LHCN-M2 (cell line): ENCODE measurements at regions not wholly inside any gene's neighbourhood (a gene's known extent, or its start where the extent isn't known, plus 50 kb on each side); places are given as distances from the start of the nearest gene placed in this dataset.
"Not testable (repeated sequence)": the region's sequence is repeated elsewhere in the genome, so short reads cannot be mapped to it uniquely, and the experiment has no call there.

Experiments used
- DNase-seq: peaks from one replicate; pipeline ENCODE4 v3.0.0-alpha.2; 2012; ENCODE audit warnings: low read depth

DNA sequence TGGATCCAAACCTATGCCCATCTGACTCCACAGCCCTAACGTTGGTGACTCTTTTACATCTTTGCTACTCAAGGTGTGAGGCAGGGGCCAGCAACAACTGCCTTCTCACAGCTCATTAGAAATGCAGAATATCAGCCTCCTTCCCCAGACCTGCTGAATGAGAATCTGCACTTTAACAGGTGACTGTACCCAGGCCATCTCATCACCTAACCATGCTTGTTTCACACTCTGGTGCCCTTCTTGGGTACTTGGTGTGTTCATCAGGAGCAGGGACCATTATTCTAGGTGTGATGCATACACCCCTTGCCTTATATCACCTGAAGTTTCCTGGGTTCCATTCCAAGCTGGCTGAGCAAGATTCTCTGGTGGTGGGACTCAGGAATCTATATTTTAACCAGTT, 196.3 kb upstream of the LMCD1 start:
- DNase-seq = no peak

DNA sequence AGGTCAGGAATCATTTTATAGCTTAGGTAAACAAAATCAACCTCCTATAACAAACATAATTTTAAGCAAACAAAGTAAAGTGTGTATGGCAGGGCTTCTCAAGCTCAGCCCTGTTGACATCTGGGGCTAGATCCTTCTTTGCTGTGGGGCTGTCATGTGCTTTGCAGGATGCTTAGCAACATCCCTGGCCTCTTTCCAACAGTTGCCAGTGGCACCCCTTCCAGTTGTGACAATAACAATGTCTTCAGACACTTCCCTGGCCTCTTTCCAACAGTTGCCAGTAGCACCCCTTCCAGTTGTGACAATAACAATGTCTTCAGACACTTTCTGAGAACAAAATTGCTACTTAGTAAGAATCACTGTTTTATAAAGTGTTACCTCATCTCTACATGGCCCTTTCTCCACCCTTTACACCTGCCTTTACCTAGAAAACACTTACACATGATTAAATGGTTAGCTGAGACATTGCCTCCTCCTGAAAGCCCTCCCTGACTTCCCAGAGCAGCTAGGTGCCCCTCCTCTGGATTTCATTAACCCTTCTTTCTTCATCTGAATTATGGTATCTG, 194.0 kb upstream of the LMCD1 start:
- peak; percentile 11 for DNase-seq

DNA sequence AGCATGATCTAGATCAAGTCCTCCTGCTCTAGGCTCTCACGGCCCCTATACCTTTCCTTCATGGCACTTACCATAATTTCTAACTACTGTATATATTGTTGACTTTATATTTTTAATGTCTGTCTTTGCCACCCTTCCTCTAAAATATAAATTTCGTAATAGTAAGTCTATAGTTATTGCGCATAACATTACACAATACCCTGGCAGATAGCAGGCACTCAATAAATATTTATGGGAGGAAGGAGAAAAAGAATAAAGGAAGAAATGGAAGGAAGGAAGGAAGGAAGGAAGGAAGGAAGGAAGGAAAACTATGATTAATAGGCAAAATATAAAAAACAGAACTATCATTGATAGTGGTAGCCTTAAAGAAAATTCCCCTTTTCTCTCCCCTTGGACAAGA, 190.3 kb upstream of the LMCD1 start:
- no peak for DNase-seq

DNA sequence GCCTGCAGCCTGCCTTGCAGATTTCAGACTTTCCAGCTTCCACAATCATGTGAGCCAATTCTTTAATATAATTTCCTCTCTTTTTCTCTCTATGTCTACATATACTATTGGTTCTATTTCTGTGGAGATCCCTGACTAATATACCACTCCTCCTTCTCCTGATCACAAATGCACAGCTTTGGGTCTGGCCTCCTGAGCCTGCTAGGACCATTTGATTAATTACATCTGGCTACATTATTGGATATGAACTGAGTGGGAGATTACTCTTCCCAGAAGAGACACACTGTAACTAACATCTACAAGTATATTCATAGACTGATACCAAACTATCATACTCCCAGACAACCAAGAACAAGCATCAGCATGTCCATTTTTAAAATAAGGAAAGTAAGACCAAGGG, 188.9 kb upstream of the LMCD1 start:
- no peak for DNase-seq

DNA sequence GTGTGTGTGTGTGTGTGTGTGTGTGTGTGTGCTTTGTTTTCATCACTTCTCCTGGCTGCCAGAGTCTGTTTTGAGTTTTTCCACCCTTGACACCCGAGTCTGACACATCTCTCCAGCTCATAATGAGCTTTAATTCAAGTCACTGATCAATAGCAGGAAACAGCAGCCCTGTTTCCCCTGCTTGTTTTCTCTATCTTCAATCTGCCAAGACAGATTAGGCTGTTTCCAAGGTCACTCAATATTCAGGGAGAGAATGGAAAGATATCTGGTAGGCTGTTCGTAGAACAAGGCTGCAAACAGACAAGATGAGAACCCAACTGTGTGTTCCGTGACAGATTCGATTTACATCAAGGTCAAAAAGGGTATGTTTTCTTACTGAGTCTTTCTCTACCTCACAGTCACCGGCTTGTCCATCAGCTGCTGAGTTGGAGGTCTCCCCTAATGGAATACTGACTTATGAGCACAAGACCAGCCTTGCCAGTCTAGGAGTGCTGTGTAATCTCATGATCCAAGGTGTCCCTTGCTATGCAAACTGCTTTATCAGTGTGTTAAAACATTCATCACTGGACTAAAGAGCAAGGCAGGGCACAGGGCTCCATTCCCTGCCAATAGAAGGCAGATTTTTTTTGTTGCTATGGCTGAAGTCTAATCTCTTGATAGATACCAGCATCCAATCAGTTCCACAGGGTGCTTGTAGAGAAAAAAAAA, 187.9 kb upstream of the LMCD1 start:
- DNase-seq = no peak

DNA sequence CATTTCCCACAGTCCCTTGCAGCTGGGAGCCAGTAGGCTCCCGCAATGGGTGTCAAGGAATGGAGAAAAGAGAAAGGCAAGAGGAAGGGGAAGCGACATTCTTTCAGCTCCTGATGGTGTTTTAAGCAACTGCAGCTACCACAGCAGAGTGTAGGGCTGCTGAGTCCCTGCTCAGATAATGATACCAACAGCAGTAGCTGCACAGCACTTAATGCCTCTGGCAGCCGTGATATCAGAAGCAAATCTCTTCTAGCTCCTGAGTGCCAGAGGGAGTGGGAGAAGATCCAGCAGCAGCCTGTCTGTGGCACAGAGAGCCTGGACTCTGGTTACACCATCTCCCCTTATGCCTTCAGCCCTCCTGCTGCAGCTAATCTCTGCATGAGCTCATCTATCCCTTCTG, 186.1 kb upstream of the LMCD1 start:
- not testable (repeated sequence) for DNase-seq

DNA sequence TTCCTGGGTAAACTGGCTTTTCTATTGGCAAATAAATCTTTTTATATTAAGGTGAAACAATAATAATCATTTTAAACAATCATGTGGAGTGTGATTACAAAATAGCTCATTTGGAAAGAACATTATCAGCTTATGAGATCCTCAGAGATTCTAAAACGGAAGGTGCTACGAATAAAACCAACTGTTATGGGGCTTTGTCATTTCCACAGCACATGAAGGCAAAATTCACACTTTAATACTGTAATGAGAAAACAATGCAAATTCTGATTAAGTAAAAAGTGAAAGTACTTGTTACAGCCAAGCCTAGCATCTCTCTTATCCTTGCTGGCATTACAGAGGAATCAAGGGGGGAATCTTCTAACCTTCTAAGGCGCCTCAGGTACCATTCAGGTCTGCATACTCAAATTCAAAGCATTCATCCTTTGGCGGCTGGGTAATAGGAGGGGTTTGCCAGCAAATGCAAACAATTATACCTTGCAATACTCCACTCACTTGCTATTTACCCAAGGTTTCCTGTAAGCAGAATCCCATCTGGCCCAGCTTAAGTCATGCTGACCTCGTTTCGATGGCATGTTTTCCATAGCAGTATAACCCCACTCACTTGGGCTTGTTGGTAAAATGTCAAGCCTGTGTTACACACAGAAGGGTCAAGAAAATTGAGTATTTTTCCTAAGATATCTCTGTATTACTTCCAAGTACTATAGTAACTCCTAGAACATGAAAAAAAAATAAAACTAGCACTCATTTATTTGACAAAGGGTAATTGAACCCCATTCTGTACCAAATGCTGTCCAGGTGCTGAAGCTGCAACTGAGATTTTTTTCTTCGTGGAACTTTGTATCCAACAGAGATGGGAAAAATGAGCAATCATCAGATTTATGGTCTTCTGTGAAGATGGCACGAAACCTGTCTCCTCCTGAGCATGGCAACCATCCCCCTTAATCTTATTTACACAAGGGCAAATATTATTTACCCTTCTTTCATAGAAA, 183.7 kb upstream of the LMCD1 start:
- DNase-seq = peak; percentile 51

DNA sequence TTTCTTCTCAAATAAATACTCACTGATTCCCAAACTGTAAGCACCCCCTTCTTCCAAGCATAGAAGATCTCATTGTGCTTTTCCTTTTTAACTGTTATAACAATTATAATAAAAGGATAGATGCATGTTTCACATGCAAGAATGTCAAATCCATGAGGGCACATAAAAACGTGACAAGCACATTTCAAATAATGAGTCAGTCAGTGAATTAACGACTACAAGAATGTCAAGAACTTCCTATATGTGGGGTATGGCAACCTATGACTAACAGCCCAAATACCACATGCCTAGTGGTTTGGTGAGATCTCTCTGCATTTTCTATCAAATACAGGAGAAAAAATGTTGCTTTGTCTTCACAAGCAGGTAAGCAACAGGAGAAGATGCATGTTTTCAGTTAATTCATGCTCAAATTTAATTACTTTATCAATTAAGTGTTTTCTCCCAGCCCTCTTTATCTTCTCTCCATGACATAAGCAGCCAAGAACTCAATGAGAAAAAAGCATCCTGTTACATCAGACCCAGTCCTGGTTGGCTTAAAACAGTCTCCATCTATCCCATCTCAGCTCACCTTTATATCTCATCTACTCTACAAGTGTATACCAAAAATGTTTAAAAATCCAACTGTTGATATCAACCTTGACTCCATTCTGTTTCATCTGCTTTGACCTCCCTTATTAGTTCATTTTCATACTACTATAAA, 181.5 kb upstream of the LMCD1 start:
- peak; percentile 82 for DNase-seq

DNA sequence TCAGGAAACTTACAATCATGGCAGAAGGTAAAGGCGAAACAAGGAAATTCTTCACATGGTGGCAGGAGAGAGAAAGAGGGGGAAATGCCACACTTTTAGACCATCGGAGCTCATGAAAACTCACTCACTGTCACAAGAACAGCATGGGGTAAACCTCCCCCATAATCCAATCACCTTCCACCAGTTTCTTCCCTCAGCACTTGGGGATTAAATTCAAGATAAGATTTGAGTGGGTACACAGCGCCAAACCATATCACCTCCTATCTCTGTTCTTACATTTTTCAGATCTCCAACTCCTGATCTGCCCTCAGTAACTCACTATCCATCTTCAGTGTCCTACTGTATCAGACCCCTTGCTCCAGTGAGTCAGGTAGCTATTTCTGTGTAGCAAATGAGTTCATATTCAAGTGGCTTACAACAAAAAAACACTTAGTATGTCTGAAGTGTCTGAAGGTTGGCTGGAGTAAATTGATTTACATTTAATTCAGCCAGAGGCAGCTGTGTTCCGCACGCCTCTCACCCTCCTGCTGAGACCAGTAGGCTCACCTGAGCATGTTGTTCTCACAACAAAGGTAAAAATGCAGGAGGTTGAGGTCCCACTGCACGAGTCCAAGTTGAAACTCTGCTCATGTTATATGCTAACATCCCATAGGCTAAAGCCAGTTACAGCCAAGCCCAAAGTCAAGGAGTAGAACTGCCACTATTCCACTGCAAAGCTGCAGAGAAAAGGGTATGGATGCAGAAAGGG, 180.7 kb upstream of the LMCD1 start:
- no peak for DNase-seq

DNA sequence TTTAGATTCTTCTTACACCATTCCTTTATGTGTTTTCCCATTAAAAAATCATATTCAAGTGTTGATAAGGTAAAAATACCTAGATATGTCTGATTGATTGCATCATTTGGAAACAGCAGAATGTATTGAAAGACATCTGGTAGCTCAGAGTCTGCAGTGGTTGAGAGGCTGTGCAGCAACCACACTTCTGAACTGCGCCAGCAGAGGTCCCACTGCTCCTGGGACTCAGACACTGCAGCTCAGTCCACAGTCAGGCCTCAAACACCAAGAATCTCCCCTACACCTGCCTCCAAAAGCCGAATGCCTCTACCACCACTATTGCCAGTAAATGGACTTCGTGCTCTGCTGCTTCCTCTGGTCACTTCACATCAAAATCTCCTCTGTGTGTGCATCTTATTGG, 176.9 kb upstream of the LMCD1 start:
- peak; percentile 28 for DNase-seq

DNA sequence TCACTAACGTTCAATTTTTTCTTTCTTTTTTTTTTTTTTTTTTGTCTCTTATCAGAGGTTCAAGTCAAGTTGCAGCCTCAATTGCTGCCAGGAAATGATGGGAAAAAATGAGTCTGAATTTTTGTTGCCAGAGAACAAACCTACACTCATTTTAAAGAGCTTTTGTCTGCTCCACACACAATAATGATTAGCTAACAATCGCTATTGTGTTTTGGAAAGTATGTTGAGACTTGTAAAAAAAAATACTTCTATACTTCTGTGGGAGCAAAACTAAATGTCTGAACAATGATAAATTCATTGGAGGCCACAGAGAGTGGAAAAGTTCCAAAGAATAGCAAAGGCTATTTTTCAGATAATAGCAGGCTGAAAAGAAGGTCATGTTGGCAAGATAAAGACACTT, 176.3 kb upstream of the LMCD1 start:
- DNase-seq = no peak

DNA sequence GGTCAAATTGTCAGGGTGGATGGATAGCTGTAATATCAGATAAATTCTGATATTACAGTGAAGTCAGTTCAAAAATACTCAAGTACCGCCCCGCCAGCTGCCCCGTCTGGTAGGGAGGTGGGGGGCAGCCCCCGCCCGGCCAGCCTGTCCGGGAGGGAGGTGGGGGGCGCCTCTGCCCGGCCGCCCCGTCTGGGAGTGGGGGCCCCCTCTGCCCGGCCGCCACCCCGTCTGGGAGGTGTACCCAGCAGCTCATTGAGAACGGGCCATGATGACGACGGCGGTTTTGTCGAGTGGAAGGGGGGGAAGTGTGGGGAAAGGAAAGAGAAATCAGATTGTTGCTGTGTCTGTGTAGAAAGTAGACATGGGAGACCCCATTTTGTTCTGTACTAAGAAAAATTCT, 175.8 kb upstream of the LMCD1 start:
- DNase-seq = not testable (repeated sequence)

DNA sequence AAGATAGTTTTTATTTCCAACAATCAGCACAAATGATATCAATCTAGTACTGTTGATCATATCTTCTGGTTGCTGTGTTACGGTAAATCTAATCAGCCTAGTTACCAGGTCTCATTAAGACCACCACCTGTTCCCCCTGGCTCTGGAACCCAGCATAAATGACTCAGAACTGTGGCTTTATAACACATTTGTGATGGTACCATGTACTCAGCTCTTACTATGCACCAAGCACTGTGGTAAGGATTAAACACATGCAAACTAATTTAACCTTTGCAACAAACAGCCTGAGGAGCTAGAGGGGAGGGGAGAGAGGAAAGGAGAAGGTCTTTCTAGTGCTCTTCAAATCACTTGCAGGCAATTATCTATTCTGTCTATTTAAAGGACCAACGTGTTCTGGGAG, 173.9 kb upstream of the LMCD1 start:
- DNase-seq = no peak

DNA sequence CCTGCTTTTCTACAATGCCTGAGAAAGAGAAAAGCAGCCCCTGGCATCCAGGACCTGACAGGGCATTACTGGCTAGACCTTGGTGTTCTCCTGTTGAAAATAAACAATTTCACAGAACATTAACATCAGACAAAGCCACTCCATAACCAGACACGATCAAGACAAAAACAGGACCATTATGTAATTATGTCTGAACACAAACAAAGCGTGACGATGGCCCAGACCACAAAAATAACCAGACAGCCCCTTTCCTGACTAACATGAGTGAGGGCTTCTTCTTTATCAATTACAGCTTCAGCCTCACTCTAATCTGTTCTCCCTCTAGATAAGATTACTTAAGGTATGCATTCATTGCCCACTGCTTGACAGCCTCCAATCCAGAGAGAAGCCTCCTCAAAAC, 172.7 kb upstream of the LMCD1 start:
- no peak for DNase-seq

DNA sequence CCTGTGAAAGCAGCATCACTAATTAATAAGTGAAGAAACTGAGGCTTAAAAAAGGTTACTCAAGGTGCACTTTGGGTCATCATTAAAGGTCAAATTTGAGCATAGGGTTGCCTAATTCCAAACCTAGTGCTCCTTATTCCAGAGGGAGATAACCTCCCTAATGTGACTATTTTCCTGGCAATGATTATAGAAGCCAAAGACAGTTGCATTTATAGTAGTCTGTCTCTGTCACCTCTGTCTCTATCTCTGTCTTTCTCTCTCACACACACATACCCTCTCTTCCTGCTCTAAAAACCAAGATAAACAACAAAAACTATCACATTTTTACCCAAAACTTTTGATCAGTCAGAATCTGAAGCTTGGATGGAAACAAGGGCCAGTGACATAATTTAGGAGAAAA, 172.0 kb upstream of the LMCD1 start:
- DNase-seq = no peak

DNA sequence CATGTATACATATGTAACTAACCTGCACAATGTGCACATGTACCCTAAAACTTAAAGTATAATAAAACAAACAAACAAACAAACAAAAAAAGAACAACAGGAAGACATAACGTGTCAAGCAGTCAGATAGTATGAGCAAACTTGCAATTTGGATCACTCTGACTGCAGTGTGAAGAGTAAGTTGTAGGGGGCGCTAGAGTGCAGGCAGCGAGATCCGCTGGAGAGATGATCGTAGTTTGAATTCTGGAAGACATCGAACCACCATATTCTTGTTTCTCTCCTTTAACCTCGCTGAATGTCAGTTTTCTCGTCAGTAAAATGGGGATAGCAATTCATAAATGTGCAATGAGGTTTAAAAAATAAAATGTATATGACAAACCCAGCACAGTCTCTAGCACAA, 165.2 kb upstream of the LMCD1 start:
- no peak for DNase-seq

DNA sequence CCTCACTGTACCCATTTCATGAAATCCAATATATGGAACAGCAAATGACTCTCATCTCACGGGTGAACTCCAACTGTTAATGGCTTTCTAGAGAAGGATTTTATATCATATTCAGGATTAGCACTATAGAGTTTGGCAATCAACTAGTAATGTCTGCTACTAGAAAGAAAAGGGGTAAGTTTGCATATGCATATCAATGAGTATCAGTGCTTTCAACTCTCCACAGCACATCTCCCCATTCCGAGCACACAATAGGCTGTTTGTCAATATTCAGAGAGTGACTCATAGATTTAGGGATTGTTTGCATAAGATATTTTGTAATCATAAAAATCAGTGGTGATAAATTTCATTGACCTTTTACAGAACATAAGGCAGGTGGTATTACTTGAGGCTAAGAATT, 163.2 kb upstream of the LMCD1 start:
- DNase-seq = no peak

DNA sequence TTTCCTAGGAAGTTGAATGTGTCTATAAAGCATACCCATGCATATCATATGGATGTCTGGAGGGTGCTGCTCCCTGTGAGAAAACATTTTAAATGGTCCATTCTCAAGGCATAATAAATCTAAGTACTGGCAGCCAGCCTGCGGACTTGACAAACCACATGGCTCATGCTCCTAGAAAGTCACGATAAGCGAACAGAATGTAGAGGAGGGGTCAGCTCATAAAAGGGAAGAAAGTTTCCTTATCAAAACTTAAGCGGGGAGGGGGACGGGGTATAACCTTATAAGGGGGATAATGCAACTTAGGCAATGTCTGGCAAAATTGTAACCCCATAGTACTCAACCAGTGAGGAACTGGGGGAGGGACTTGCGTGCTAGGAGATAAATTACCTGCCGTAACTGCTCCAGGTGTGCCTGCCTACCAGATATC, 159.8 kb upstream of the LMCD1 start:
- no peak for DNase-seq

DNA sequence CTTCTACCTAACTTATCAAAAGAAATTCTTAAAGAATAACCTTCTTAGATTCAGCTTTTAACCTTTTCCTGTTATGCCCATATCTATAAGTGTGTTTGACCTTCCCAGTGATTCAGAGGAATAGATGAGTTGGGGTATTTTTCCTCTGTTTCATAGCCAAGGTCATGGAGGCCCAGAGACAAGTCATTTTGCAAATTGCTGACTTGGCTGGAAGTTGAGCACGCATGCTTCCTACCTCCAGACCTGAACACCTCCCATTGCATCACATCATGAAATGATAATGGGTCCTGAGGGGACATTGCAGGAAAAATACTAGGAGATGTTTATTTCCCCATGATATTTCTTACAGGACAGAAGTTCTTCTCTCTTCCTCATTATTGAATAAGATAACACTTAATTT, 158.6 kb upstream of the LMCD1 start:
- no peak for DNase-seq

DNA sequence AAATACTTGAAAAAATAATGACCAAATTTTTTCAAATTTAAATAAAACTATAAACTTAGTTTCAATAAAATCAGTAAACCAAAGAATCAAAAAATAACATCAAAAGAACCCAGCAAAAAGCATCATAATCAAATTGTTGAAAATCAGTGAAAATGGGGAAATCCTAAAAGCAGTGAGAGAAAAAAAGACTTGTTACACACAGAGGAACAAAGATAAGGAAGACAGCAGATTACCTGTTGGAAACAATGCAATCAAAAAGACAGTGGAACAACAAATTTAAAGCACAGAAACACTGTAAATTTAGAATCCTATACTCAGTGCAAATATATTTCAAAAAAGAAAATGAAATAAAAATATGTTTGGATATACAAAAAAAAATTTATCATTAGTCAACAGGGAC, 156.2 kb upstream of the LMCD1 start:
- no peak for DNase-seq

DNA sequence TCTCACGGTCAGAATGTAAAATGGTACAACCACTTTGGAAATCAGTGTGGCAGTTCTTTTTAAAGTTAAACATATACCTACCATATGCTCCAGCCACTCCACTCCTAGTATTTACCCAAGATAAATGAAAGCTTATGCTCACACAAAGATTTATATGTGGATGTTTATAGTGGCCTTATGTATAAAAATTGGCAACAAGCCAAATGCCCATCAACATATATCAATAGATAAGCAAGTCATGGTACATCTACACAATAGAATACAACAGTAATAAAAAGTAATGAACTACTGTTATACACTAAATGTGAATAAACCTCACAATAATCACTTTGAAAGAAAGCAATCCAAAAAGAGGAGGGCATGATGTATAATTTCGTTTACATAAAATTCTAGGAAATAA, 153.5 kb upstream of the LMCD1 start:
- no peak for DNase-seq
